ENCODE measurements at regions not wholly inside any gene's neighbourhood (a gene's known extent, or its start where the extent isn't known, plus 50 kb on each side); places are given as distances from the start of the nearest gene placed in this dataset.

DNA sequence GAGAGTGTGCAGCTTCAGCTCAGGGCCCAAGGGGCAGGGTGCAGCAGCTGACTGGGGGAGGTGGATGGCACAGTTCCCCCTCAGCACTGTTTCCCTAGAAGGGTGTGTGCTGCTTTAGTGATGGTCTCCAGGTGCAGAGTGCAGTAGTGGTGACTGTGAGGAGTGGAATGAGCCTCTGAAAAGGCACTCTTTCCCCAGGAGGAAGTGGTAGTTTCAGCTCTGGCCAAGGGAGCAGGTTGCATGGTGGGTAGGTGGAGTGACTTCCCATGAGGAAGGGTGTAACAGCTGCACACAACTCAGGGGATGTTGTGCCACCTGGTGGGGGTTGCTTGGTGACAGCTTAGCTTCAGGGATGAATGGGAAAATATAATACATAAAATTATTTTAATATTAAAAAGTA is 251.5 kb upstream of the NXPH2 start:
- ATAC-seq: no peak

DNA sequence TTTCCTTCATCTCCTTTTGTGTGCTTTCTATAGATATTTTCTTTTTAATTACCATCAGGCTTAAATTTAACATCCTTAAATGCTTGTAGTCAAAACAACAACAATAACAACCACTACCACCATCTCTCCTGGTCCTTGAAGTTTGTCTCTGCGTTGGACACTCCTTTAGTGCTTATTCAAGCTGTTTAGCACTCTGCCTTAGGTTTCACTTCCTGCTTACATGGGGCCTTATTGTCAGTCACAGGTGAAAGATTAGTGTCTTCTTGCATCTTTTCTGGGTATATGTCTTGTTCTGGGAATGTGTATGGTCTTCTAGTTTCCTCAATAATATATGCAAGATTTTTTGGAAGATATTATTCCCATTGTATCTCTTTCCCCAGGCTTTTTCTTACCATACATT is 240.1 kb upstream of the NXPH2 start:
- no peaks in the 10 kb centered on the region for H3K4me1 Mint-ChIP-seq
- no peak overlapping the region for H3K27ac Mint-ChIP-seq
- H3K4me3 Mint-ChIP-seq: no peak overlapping the region
- peaks cover 2% of the 10 kb centered on the region for H3K9me3 ChIP-seq (ENCODE audit: control insufficient read depth, low read length, poor library complexity, severe bottlenecking)
- no peak for ATAC-seq
- DNase-seq: no peak
- H3K27me3 Mint-ChIP-seq: no peaks in the 10 kb centered on the region
- H3K36me3 Mint-ChIP-seq (ENCODE audit: low read depth): no peaks in the 10 kb centered on the region

More for the DNA sequence above, 251.5 kb upstream of the NXPH2 start:
- H3K27me3 Mint-ChIP-seq: no peaks in the 10 kb centered on the region
- H3K4me3 Mint-ChIP-seq: no peak overlapping the region
- no peak overlapping the region for H3K27ac Mint-ChIP-seq
- H3K9me3 ChIP-seq (ENCODE audit: control insufficient read depth, low read length, poor library complexity, severe bottlenecking): no peaks in the 10 kb centered on the region
- no peaks in the 10 kb centered on the region for H3K4me1 Mint-ChIP-seq
- no peak for DNase-seq
- H3K36me3 Mint-ChIP-seq (ENCODE audit: low read depth): no peaks in the 10 kb centered on the region

DNA sequence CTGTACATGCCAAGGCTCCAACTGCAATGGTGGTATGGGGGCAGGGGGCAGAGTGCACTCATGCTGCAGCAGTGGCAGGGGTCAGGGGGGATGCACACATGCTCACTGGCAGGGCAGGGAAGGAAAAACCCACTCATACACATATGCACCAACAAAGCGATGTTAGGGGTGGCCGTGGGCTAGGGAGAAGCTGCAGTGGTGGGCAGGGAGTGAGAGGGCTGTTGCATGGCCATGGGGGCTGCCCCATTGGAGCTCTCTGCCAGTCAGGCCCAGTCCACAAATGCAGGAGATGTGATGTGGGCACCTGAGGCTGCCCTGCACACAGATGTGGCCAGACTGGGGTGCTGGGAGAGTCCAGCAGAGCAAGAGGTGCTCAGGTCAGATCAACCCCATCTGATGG is 238.1 kb upstream of the NXPH2 start:
- H3K4me3 Mint-ChIP-seq: no peak overlapping the region
- no peaks in the 10 kb centered on the region for H3K4me1 Mint-ChIP-seq
- no peaks in the 10 kb centered on the region for H3K9me3 ChIP-seq (ENCODE audit: control insufficient read depth, low read length, poor library complexity, severe bottlenecking)
- no peak overlapping the region for H3K27ac Mint-ChIP-seq
- no peaks in the 10 kb centered on the region for H3K27me3 Mint-ChIP-seq
- DNase-seq (no peak), ATAC-seq (no peak)
- no peaks in the 10 kb centered on the region for H3K36me3 Mint-ChIP-seq (ENCODE audit: low read depth)

DNA sequence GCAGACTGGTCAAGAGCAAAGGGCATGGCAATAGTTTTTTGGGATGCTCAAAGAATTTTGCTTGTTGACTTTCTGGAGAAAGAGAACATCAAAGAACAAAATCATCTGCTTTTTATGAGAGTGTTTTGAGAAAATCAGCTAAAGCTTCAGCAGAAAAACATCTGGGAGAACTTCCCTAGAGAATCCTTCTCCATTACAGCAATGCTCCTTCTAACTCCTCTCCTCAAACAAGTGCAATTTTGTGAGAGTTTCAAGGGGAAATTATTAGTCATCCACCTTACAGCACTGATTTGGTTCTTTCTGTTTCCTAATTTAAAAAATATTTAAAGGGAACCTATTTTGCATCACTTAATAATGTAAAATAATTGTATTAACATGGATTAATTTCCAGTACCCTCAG is 226.9 kb upstream of the NXPH2 start:
- no peaks in the 10 kb centered on the region for H3K27me3 Mint-ChIP-seq

DNA sequence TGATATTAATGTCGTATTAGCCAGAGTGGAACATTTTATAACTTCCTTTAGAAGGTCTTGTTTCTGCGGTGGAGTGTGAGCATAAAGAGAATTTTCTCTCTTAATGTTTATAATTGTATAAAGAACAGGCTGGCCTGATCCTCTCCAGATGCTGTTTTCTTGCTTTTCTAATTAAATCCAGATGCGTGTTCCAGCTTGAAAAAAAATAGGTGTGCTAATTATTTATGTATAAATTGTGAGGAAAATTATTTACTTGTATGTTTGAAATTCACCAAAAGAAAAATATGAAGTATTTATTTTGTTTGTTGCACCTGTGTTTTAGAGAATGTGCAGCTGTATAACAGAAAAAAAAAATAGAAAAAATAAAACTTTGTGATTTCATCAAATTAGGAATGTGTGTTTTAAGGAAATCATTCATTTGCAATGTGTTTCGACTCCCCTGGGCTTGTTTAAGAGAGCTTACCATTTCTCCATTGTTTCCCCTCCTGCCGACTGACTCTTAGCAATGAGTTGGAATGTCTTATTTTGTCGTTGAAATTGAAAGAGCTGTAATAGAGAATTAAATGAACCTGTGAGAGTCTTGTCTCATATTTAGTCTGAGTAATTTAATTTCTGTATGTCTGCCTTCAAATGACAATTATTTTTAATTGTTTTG is 220.1 kb upstream of the NXPH2 start:
- Mint-ChIP-seq H3K4me3 (no peak overlapping the region), H3K27me3 (no peaks in the 10 kb centered on the region), H3K4me1 (no peaks in the 10 kb centered on the region), H3K36me3 (ENCODE audit: low read depth) (no peaks in the 10 kb centered on the region), H3K27ac (no peak overlapping the region)
- H3K9me3 ChIP-seq (ENCODE audit: control insufficient read depth, low read length, poor library complexity, severe bottlenecking): no peaks in the 10 kb centered on the region
- DNase-seq: no peak
- no peak for ATAC-seq

More for the DNA sequence above, 226.9 kb upstream of the NXPH2 start:
- no peaks in the 10 kb centered on the region for H3K36me3 Mint-ChIP-seq (ENCODE audit: low read depth)
- DNase-seq (no peak), ATAC-seq (no peak)
- H3K4me1 Mint-ChIP-seq: no peaks in the 10 kb centered on the region
- H3K27ac Mint-ChIP-seq: no peak overlapping the region
- no peak overlapping the region for H3K4me3 Mint-ChIP-seq
- H3K9me3 ChIP-seq (ENCODE audit: control insufficient read depth, low read length, poor library complexity, severe bottlenecking): no peaks in the 10 kb centered on the region

DNA sequence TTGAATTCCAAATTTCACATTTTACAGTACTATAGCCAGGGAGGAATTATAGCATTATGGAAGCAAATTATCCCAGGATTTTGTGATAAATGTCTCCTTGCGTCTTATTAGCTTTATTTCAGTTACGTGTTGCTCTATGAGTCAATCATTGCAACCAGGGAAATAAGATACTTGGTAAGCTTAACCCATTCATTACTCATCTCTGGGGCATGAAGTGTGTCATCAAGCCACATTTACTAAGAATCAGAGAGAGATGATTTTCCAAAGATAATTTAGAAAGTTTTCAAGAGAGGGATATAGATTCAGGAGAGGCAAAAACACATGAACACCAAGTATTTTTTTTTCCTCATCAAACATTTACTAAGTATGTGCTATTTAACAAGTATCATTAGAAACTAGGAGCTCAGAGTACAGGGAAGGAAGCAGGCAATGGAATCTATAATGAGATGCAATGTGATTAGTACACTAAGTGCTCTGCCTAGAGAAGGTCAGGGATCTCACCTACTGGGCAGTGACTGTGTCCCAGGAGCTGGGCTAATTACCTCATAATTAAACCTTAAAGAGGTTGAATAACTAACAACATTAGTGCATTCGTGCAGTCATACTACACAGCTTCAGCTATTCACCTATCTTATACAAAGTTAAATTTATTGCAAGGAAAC is 217.8 kb upstream of the NXPH2 start:
- Mint-ChIP-seq H3K36me3 (ENCODE audit: low read depth) (no peaks in the 10 kb centered on the region), H3K27me3 (no peaks in the 10 kb centered on the region), H3K27ac (no peak overlapping the region), H3K4me3 (no peak overlapping the region), H3K4me1 (no peaks in the 10 kb centered on the region)
- no peak for DNase-seq
- no peaks in the 10 kb centered on the region for H3K9me3 ChIP-seq (ENCODE audit: control insufficient read depth, low read length, poor library complexity, severe bottlenecking)
- ATAC-seq: no peak

DNA sequence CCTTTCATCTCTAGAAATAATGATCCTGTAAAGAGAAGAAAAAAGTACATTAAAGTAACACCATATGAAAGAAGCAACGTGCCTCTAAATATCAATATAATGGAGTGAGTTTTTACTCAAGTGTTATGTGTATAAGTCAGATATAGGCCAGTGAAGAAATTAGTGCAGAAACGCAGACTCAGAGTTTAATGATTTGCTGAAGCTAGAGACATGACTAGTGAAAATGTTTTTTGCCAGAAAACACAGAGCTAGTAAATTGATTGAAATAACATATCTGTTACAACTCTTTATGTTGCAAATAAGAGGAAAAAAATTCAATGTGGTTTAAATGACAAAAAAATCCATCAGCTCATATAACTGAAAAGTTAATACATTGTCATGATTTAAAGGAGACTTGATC is 217.2 kb upstream of the NXPH2 start:
- Mint-ChIP-seq H3K4me1 (no peaks in the 10 kb centered on the region), H3K4me3 (no peak overlapping the region), H3K36me3 (ENCODE audit: low read depth) (no peaks in the 10 kb centered on the region)

DNA sequence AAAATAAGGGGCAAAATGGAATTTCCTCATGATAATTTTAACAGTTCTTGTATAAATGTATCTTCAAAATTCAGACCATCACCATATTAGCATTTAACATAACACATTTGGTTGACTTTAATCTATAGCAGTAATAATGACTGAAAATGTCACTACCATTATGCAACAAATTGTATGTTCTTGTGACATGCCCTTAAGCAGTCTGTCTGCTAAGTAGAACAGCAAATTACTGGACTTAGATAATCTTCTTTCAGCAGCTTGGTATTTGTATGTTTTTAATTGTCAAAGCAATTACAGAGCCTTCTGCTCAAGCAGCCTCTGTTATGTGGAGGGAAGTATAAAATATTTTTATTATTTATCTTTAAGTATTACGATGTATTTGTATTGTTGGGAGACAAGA is 214.3 kb upstream of the NXPH2 start:
- Mint-ChIP-seq H3K36me3 (ENCODE audit: low read depth) (no peaks in the 10 kb centered on the region), H3K4me1 (no peaks in the 10 kb centered on the region), H3K27ac (no peak overlapping the region), H3K27me3 (no peaks in the 10 kb centered on the region), H3K4me3 (no peak overlapping the region)
- DNase-seq: no peak
- no peak for ATAC-seq
- H3K9me3 ChIP-seq (ENCODE audit: control insufficient read depth, low read length, poor library complexity, severe bottlenecking): no peaks in the 10 kb centered on the region

More for the DNA sequence above, 217.2 kb upstream of the NXPH2 start:
- no peak for ATAC-seq
- no peak for DNase-seq
- H3K27ac Mint-ChIP-seq: no peak overlapping the region
- no peaks in the 10 kb centered on the region for H3K27me3 Mint-ChIP-seq
- no peaks in the 10 kb centered on the region for H3K9me3 ChIP-seq (ENCODE audit: control insufficient read depth, low read length, poor library complexity, severe bottlenecking)

DNA sequence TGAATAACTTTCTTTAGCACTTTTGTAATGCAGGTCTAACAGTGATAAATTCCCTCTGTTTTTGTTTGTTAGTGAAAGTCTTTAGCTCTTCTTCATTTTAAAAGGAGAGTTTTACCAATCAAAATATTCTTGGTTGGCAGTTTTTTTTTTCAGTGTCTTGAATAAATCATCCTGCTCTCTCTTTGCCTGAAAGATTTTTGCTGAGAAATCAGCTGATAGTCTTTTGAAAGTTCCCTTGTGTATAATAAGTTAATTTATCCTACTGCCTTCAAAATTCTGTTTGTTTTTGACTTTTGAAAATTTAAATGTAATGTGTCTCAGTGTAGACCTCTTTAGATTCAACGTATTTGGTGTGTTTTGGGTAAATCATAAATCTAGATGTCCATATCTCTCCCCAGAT is 205.7 kb upstream of the NXPH2 start:
- Mint-ChIP-seq H3K4me3 (no peak overlapping the region), H3K36me3 (ENCODE audit: low read depth) (no peaks in the 10 kb centered on the region), H3K27ac (no peak overlapping the region), H3K27me3 (no peaks in the 10 kb centered on the region), H3K4me1 (no peaks in the 10 kb centered on the region)
- H3K9me3 ChIP-seq (ENCODE audit: control insufficient read depth, low read length, poor library complexity, severe bottlenecking): no peaks in the 10 kb centered on the region
- DNase-seq (no peak), ATAC-seq (no peak)

DNA sequence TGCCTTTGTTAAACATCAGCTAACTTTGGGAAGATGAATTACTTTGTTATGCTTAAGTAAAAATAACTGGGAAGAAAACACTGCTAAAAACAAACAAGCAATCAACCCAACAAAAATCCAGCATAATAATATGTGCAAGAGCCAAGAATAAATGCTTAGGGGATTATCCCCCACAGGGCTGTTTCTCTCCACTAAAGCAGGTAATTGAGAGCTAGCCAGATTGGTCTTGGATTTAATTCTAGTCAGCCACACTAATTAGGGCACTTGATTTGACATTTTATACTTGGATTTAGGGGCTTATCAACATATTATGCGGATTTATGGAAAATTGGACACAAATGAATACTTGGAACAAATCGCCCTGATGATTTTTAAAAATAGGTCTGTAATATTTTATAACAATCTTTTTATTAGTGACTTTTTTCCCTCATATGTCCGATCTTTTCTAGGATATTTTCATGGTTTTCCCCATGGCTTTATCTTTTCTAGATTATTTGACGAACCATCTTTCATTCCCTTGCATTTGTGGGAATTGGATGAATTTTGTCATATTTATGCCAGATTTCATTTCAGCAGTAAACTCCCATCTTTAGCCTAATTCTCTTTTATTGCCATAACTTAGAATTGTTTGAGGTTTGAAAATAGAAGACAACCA is 199.1 kb upstream of the NXPH2 start:
- Mint-ChIP-seq H3K36me3 (ENCODE audit: low read depth) (no peaks in the 10 kb centered on the region), H3K27ac (no peak overlapping the region), H3K4me3 (no peak overlapping the region), H3K27me3 (no peaks in the 10 kb centered on the region), H3K4me1 (no peaks in the 10 kb centered on the region)
- ATAC-seq (no peak), DNase-seq (no peak)
- no peaks in the 10 kb centered on the region for H3K9me3 ChIP-seq (ENCODE audit: control insufficient read depth, low read length, poor library complexity, severe bottlenecking)

DNA sequence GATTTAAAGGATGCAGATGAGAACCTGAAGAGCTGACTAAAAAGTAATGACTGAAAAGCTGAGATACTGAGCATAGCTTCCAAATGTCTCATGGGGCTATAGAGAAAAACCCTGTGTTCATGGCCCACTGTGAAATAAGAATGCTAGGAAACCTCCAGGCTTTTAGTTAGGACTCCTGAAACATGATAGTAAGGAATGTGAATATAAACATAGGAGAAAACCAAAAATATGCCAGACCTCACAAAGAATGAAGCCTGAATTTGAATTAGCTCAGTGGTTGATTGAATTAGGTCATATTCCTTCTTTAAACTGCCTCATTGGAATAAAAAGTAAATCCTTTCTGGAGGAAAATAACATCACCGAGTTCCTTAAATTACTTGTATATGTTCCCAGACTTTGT is 194.5 kb upstream of the NXPH2 start:
- no peaks in the 10 kb centered on the region for H3K27me3 Mint-ChIP-seq
- DNase-seq: no peak
- ATAC-seq: no peak

DNA sequence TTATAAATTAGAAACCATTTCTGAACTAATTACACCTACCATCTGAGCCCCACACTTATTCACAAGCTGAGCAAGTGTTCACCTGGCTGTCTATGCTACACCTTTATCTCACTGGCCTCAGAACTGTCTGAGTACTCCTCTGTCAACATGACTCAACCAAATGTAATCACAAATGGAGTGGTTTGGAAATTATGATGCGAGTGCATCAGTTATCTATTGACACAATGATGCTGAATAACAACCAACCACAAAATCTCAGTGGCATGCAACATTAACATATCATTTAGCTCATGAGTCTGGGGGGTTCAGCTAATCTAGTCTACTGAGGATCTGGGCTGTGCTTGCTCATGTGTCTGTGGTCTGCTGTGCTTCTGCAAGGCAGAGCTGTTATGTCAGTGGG is 184.2 kb upstream of the NXPH2 start:
- ATAC-seq (no peak), DNase-seq (no peak)
- no peaks in the 10 kb centered on the region for H3K9me3 ChIP-seq (ENCODE audit: control insufficient read depth, low read length, poor library complexity, severe bottlenecking)
- Mint-ChIP-seq H3K4me1 (no peaks in the 10 kb centered on the region), H3K27ac (no peak overlapping the region), H3K27me3 (no peaks in the 10 kb centered on the region), H3K4me3 (no peak overlapping the region), H3K36me3 (ENCODE audit: low read depth) (no peaks in the 10 kb centered on the region)

More for the DNA sequence above, 194.5 kb upstream of the NXPH2 start:
- Mint-ChIP-seq H3K27ac (no peak overlapping the region), H3K4me1 (no peaks in the 10 kb centered on the region), H3K4me3 (no peak overlapping the region), H3K36me3 (ENCODE audit: low read depth) (no peaks in the 10 kb centered on the region)
- H3K9me3 ChIP-seq (ENCODE audit: control insufficient read depth, low read length, poor library complexity, severe bottlenecking): peaks cover 2% of the 10 kb centered on the region

DNA sequence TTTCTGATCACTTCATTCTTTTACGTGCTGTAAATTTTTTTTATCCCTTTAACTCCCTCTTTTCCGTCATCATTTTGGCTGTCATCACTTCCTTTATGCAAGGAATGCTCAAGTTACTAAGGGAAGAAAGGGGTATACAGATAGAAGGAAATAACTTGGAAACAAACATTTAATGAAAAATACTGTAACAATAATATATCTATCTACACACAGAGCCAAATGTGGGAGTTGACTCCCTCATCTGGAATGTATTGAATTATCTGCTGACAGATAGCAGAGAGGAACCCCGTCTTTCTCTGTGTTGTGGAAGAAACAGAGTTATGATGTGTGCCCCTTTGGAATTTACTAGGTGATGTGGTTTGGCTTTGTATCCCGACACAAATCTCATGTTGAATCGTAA is 182.5 kb upstream of the NXPH2 start:
- Mint-ChIP-seq H3K36me3 (ENCODE audit: low read depth) (no peaks in the 10 kb centered on the region), H3K4me3 (no peak overlapping the region), H3K27me3 (no peaks in the 10 kb centered on the region), H3K4me1 (no peaks in the 10 kb centered on the region), H3K27ac (no peak overlapping the region)
- no peak for DNase-seq
- ATAC-seq: no peak
- no peaks in the 10 kb centered on the region for H3K9me3 ChIP-seq (ENCODE audit: control insufficient read depth, low read length, poor library complexity, severe bottlenecking)

DNA sequence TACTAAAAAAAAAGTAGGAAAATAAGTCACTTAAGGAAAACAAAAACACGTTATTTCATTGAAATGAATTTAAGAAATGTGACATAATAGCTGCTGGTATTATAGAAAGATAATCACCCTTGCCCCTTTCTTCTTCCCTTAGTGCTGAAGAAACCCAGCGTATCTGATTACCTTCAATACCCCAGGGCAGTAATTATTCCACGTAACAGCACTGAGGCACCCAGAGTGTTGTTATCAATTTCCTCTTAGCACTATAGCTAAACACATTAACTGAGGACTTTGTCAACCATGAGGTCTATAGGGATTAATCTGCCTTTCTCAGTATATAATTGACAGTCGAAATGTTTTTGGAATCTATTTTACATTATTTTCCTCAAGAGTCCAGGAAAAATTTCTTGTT is 180.0 kb upstream of the NXPH2 start:
- ATAC-seq: no peak
- H3K36me3 Mint-ChIP-seq (ENCODE audit: low read depth): no peaks in the 10 kb centered on the region
- H3K4me1 Mint-ChIP-seq: no peaks in the 10 kb centered on the region
- no peak overlapping the region for H3K4me3 Mint-ChIP-seq
- DNase-seq: no peak
- no peaks in the 10 kb centered on the region for H3K9me3 ChIP-seq (ENCODE audit: control insufficient read depth, low read length, poor library complexity, severe bottlenecking)
- no peak overlapping the region for H3K27ac Mint-ChIP-seq
- no peaks in the 10 kb centered on the region for H3K27me3 Mint-ChIP-seq

Measured in T-helper 17 cell (primary cell).